ENCODE measurements at regions not wholly inside any gene's neighbourhood (a gene's known extent, or its start where the extent isn't known, plus 50 kb on each side); places are given as distances from the start of the nearest gene placed in this dataset.
A peak's percentile ranks its signal among the peaks of the same experiment; 100 is the strongest.

GRCh38 chr2:39913648-39914461, 134.8 kb upstream of the THUMPD2 start (continued):
- TF ChIP-seq CTCF (IDR thresholded peaks at IDR 0.05 in 2 of 3, conservative IDR thresholded peaks at IDR 0.05 in 1 of 3; ENCODE audit: insufficient read depth in 2 of 3, low read depth in 1 of 3, low read length in 3 of 3), result peak; percentile 42 to 78 (median 68); a peak in 5 of 6 replicates
- peak; percentile 85 for TF ChIP-seq DEAF1 (CRISPR knock-in tag; IDR thresholded peaks at IDR 0.05)
- TF ChIP-seq GTF3C2 (IDR thresholded peaks at IDR 0.05; ENCODE audit: borderline replicate concordance, extremely low read depth, insufficient read length), result no peak
- TF ChIP-seq NCOA2 (IDR thresholded peaks at IDR 0.05; ENCODE audit: partially characterized antibody in 2 of 2), result no peak
- peak; percentile 91 to 95 for TF ChIP-seq RAD21 (CRISPR knock-in tag; conservative IDR thresholded peaks at IDR 0.05 in 1 of 2, IDR thresholded peaks at IDR 0.05 in 1 of 2)
